ENCODE measurements at regions not wholly inside any gene's neighbourhood (a gene's known extent, or its start where the extent isn't known, plus 50 kb on each side); places are given as distances from the start of the nearest gene placed in this dataset.
"Not testable (repeated sequence)": the region's sequence is repeated elsewhere in the genome, so short reads cannot be mapped to it uniquely, and the experiment has no call there.

DNA sequence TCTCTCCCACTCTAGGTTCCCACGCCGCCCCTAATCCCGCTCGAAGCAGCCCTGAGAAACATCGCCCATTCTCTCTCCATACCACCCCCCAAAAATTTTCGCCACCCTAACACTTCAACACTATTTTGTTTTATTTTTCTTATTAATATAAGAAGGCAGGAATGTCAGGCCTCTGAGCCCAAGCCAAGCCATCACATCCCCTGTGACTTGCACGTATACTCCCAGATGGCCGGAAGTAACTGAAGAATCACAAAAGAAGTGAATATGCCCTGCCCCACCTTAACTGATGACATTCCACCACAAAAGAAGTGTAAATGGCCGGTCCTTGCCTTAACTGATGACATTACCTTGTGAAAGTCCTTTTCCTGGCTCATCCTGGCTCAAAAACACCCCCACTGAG is 127.2 kb upstream of the ADCY2 start:
- DNase-seq; H3K27ac ChIP-seq; intact Hi-C loops (cut with DNase I; ENCODE audit: low total_unique reads); H3K36me3 ChIP-seq (ENCODE audit: low read depth, missing control alignments); H3K9me3 ChIP-seq; H3K4me1 ChIP-seq; H3K4me3 ChIP-seq; H3K27me3 ChIP-seq: not testable (repeated sequence)
- WGBS, 2 donors = 72 to 87% methylated on average over 3 to 9 of the region's 9 CpGs

- Histone ChIP-seq H3K4me3 (no peak overlapping the region), H3K27me3 (no peaks in the 10 kb centered on the region), H3K36me3 (ENCODE audit: low read depth, missing control alignments) (no peaks in the 10 kb centered on the region), H3K4me1 (no peaks in the 10 kb centered on the region), H3K9me3 (no peaks in the 10 kb centered on the region), H3K27ac (no peak overlapping the region)
- WGBS, 2 donors = 34 to 39% methylated on average over 5 of the region's 5 CpGs
- intact Hi-C loops (cut with DNase I; ENCODE audit: low total_unique reads) = no loop called here
- no peak for DNase-seq
- TF ChIP-seq POLR2A (IDR thresholded peaks at IDR 0.05) = no peak
- TF ChIP-seq, protein P1, sequence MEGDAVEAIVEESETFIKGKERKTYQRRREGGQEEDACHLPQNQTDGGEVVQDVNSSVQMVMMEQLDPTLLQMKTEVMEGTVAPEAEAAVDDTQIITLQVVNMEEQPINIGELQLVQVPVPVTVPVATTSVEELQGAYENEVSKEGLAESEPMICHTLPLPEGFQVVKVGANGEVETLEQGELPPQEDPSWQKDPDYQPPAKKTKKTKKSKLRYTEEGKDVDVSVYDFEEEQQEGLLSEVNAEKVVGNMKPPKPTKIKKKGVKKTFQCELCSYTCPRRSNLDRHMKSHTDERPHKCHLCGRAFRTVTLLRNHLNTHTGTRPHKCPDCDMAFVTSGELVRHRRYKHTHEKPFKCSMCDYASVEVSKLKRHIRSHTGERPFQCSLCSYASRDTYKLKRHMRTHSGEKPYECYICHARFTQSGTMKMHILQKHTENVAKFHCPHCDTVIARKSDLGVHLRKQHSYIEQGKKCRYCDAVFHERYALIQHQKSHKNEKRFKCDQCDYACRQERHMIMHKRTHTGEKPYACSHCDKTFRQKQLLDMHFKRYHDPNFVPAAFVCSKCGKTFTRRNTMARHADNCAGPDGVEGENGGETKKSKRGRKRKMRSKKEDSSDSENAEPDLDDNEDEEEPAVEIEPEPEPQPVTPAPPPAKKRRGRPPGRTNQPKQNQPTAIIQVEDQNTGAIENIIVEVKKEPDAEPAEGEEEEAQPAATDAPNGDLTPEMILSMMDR (IDR thresholded peaks at IDR 0.05) = no peak
Observed at GRCh38 chr5:7269591-7270274, 126.2 kb upstream of the ADCY2 start.

GRCh38 chr5:7271435-7272084 is 124.4 kb upstream of the ADCY2 start:
- H3K27me3 ChIP-seq = no peaks in the 10 kb centered on the region
- no peaks in the 10 kb centered on the region for H3K36me3 ChIP-seq (ENCODE audit: low read depth, missing control alignments)
- no peak overlapping the region for H3K4me3 ChIP-seq
- no peak for TF ChIP-seq POLR2A (IDR thresholded peaks at IDR 0.05)
- TF ChIP-seq, protein P1 (IDR thresholded peaks at IDR 0.05) = no peak
- intact Hi-C loops (cut with DNase I; ENCODE audit: low total_unique reads) = no loop called here
- no peak overlapping the region for H3K27ac ChIP-seq
- no peaks in the 10 kb centered on the region for H3K9me3 ChIP-seq
- DNase-seq = no peak
- 76 to 85% methylated on average over 6 of the region's 6 CpGs for WGBS, 2 donors
- H3K4me1 ChIP-seq = no peaks in the 10 kb centered on the region

- no peaks in the 10 kb centered on the region for H3K4me1 ChIP-seq
- no peak overlapping the region for H3K27ac ChIP-seq
- H3K27me3 ChIP-seq = no peaks in the 10 kb centered on the region
- H3K36me3 ChIP-seq (ENCODE audit: low read depth, missing control alignments) = no peaks in the 10 kb centered on the region
- intact Hi-C loops (cut with DNase I; ENCODE audit: low total_unique reads) = no loop called here
- WGBS, 2 donors = 94 to 98% methylated on average over 3 of the region's 3 CpGs
- DNase-seq = no peak
- no peaks in the 10 kb centered on the region for H3K9me3 ChIP-seq
- TF ChIP-seq POLR2A (IDR thresholded peaks at IDR 0.05) = no peak
- TF ChIP-seq, protein P1 (IDR thresholded peaks at IDR 0.05) = no peak
- H3K4me3 ChIP-seq = no peak overlapping the region
Observed at GRCh38 chr5:7272408-7272965, 123.5 kb upstream of the ADCY2 start.

DNA sequence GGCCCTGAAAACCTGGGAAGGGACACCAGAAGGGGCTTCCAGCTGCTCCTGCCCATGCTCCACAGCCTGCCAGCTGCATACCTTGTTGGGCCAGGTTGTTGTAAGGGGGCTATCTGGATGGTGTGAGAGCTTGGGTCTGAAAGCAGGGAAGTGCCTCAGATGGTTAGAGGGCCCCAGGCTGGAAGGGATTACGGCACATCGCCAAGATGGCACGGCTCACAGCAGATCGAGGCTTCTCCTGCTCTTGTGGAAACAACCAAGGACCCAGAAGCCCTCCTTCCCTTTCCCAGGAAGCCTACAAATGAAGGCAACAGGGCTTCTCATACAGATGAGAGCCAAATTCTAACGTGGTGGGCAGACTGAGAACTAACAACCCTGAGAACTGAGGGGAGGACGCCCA is 121.7 kb upstream of the ADCY2 start:
- Histone ChIP-seq H3K9me3 (no peaks in the 10 kb centered on the region), H3K36me3 (ENCODE audit: low read depth, missing control alignments) (no peaks in the 10 kb centered on the region), H3K4me3 (no peak overlapping the region), H3K27me3 (no peaks in the 10 kb centered on the region), H3K4me1 (no peaks in the 10 kb centered on the region), H3K27ac (no peak overlapping the region)
- DNase-seq = no peak
- no peak for TF ChIP-seq POLR2A (IDR thresholded peaks at IDR 0.05)
- TF ChIP-seq, protein P1 (IDR thresholded peaks at IDR 0.05) = no peak
- 80 to 86% methylated on average over 6 of the region's 6 CpGs for WGBS, 2 donors
- intact Hi-C loops (cut with DNase I; ENCODE audit: low total_unique reads) = no loop called here

- H3K36me3 ChIP-seq (ENCODE audit: low read depth, missing control alignments); intact Hi-C loops (cut with DNase I; ENCODE audit: low total_unique reads); H3K4me1 ChIP-seq; H3K9me3 ChIP-seq; H3K27me3 ChIP-seq: not testable (repeated sequence)
- H3K27ac ChIP-seq = peak overlapping the region in 1 of 2 donors; percentile 6
- DNase-seq = peak; percentile 58
- 66 to 82% methylated on average over 21 to 45 of the region's 46 CpGs for WGBS, 2 donors
- H3K4me3 ChIP-seq = peak overlapping the region; percentile 31 to 36
Observed at GRCh38 chr5:7289634-7290033, 106.3 kb upstream of the ADCY2 start.

DNA sequence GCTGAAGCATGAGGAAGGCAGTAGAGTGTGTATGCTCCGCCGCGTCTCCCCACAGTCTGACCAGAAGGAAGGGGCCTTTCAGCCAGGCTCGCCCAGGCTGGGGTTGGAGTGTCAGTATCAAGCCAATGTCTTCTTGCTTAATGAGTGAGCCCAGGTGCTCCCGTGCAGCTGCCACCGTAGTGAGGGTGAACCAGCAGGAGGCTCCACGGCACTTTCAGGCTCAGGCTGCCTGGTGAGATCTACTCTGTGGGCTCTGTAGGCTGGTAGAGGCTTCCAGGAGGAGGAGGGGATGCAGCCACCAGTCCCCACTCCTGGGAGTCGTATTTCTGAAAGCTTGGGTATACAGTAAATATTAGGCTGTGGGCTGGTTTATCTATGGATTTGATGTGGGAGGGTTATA is 98.1 kb upstream of the ADCY2 start:
- H3K36me3 ChIP-seq (ENCODE audit: low read depth, missing control alignments); H3K27me3 ChIP-seq; intact Hi-C loops (cut with DNase I; ENCODE audit: low total_unique reads); H3K9me3 ChIP-seq; H3K4me3 ChIP-seq; H3K27ac ChIP-seq; H3K4me1 ChIP-seq; DNase-seq: not testable (repeated sequence)
- WGBS, 2 donors = no CpG with 5 or more reads among the region's 8 CpGs

DNA sequence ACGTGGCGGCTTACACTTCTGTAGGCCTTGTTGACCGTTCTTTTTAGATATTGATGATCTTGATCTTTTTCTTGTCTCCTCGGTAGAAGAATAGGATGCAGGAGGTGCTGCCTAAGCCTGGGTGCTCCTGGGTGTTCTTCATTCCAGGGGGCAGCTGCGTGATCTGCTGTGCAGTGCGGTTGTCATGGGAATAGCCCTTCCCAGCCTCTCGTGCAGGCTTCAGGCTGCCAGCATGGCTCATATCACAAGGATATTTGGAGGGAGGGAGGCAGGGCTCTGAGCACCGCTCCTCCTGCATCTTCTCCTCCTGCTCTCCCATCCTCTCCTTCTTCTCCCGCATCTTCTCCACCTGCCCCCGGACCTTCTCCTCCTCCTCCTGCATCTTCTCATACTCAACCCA is 96.2 kb upstream of the ADCY2 start:
- DNase-seq; H3K27me3 ChIP-seq; H3K27ac ChIP-seq; H3K4me1 ChIP-seq; H3K9me3 ChIP-seq; intact Hi-C loops (cut with DNase I; ENCODE audit: low total_unique reads); H3K36me3 ChIP-seq (ENCODE audit: low read depth, missing control alignments); H3K4me3 ChIP-seq: not testable (repeated sequence)
- WGBS, 2 donors = 70 to 87% methylated on average over 10 of the region's 10 CpGs
